GM19468 (cell line): ENCODE measurements at regions not wholly inside any gene's neighbourhood (a gene's known extent, or its start where the extent isn't known, plus 50 kb on each side); places are given as distances from the start of the nearest gene placed in this dataset.
A peak's percentile ranks its signal among the peaks of the same experiment; 100 is the strongest.

Source experiments
- ATAC-seq: cut with Tn5 transposase; IDR thresholded peaks from one replicate; pipeline ENCODE4 v1.9.1; 2021; ENCODE audit warnings: mild to moderate bottlenecking, moderate library complexity, moderate number of reproducible peaks; ENCODE audit not compliant: unreplicated experiment; ENCODE audit errors: extremely low read depth

GRCh38 chr13:76472916-76473315 lies 413.3 kb downstream of the KCTD12 start:
- ATAC-seq = no peak

GRCh38 chr13:76471486-76471885 lies 414.7 kb downstream of the KCTD12 start:
- ATAC-seq = no peak

GRCh38 chr13:76470991-76471390 lies 415.2 kb downstream of the KCTD12 start:
- ATAC-seq = no peak

GRCh38 chr13:76466043-76466442 lies 420.2 kb downstream of the KCTD12 start:
- ATAC-seq = no peak

- no peak for ATAC-seq
Measured at GRCh38 chr13:76463314-76463713, 422.9 kb downstream of the KCTD12 start.

GRCh38 chr13:76461999-76462398 lies 424.2 kb downstream of the KCTD12 start:
- no peak for ATAC-seq

- ATAC-seq = no peak
Measured at GRCh38 chr13:76461484-76461883, 424.7 kb downstream of the KCTD12 start.

- ATAC-seq = no peak
Measured at GRCh38 chr13:76459863-76460262, 426.3 kb downstream of the KCTD12 start.

- no peak for ATAC-seq
Measured at GRCh38 chr13:76455960-76456359, 430.2 kb downstream of the KCTD12 start.

- ATAC-seq = no peak
Measured at GRCh38 chr13:76454991-76455390, 431.2 kb downstream of the KCTD12 start.

GRCh38 chr13:76449716-76450115 lies 436.5 kb downstream of the KCTD12 start:
- no peak for ATAC-seq

GRCh38 chr13:76446191-76446590 lies 440.0 kb downstream of the KCTD12 start:
- ATAC-seq = no peak

GRCh38 chr13:76440568-76440967 lies 445.6 kb downstream of the KCTD12 start:
- ATAC-seq = peak; percentile 74

- ATAC-seq = no peak
Measured at GRCh38 chr13:76439546-76439945, 446.7 kb downstream of the KCTD12 start.

GRCh38 chr13:76438050-76438449 lies 448.2 kb downstream of the KCTD12 start:
- no peak for ATAC-seq

- ATAC-seq = no peak
Measured at GRCh38 chr13:76425935-76426334, 460.3 kb downstream of the KCTD12 start.

GRCh38 chr13:76421011-76421410 lies 465.2 kb downstream of the KCTD12 start:
- no peak for ATAC-seq

- ATAC-seq = no peak
Measured at GRCh38 chr13:76418404-76418803, 467.8 kb downstream of the KCTD12 start.

- no peak for ATAC-seq
Measured at GRCh38 chr13:76414320-76414719, 471.9 kb downstream of the KCTD12 start.

- no peak for ATAC-seq
Measured at GRCh38 chr13:76406243-76406642, 480.0 kb downstream of the KCTD12 start.

GRCh38 chr13:76398425-76398824 lies 487.8 kb downstream of the KCTD12 start:
- no peak for ATAC-seq

GRCh38 chr13:76397413-76397812 lies 488.8 kb downstream of the KCTD12 start:
- ATAC-seq = no peak

GRCh38 chr13:76389321-76389720 lies 496.9 kb downstream of the KCTD12 start:
- ATAC-seq = no peak
